Neural cell (in vitro differentiated cells): ENCODE measurements at regions not wholly inside any gene's neighbourhood (a gene's known extent, or its start where the extent isn't known, plus 50 kb on each side); places are given as distances from the start of the nearest gene placed in this dataset.

Experiments
- H2AFZ ChIP-seq: fragments of 200-600, 300-800 bp; sonication (generic), shearing (Covaris generic); 2 replicates; pipeline ENCODE4 v1.6.0; 2014; ENCODE audit warnings: low read depth, mild to moderate bottlenecking, antibody characterized with exemption, low read length, moderate library complexity
- H3F3A ChIP-seq: fragments of 200-600 bp; shearing (Covaris generic); 2 replicates; pipeline ENCODE4 v1.6.1; 2016; ENCODE audit warnings: mild to moderate bottlenecking, moderate library complexity, mixed read lengths, antibody characterized with exemption, low read length; ENCODE audit not compliant: insufficient read depth, poor library complexity, severe bottlenecking
- H3K27ac ChIP-seq: fragments of 200-600, 300-800 bp; sonication (generic), shearing (Covaris generic); 2 replicates; pipeline ENCODE4 v1.5.1; 2014; ENCODE audit warnings: mild to moderate bottlenecking, low read length, moderate library complexity
- H3K27me3 ChIP-seq: fragments of 300-800, 200-600 bp; sonication (generic), shearing (Covaris generic); 2 replicates; pipeline ENCODE4 v1.6.0; 2014; ENCODE audit warnings: mild to moderate bottlenecking, low read depth, low read length, moderate library complexity; ENCODE audit not compliant: insufficient read depth
- H3K36me3 ChIP-seq: fragments of 300-800, 200-600 bp; sonication (generic), shearing (Covaris generic); 2 replicates; pipeline ENCODE4 v1.5.1; 2014; ENCODE audit warnings: mild to moderate bottlenecking, antibody characterized with exemption, low read length, moderate library complexity; ENCODE audit not compliant: insufficient read depth
- H3K4me2 ChIP-seq: fragments of 300-800, 200-600 bp; sonication (generic), shearing (Covaris generic); 2 replicates; pipeline ENCODE4 v1.6.0; 2014; ENCODE audit warnings: mild to moderate bottlenecking, low read length
- H3K4me3 ChIP-seq: fragments of 300-800, 200-600 bp; sonication (generic), shearing (Covaris generic); 2 replicates; pipeline ENCODE4 v1.5.1; 2014; ENCODE audit warnings: mild to moderate bottlenecking, low read length, moderate library complexity
- H3K79me2 ChIP-seq: fragments of 200-600 bp; shearing (Covaris generic); replicated peaks from 2 replicates; pipeline ENCODE4 v1.6.0; 2014; ENCODE audit warnings: mild to moderate bottlenecking, low read length, moderate library complexity; ENCODE audit not compliant: insufficient read depth
- H3K9ac ChIP-seq: fragments of 300-800, 200-600 bp; sonication (generic), shearing (Covaris generic); 2 replicates; pipeline ENCODE4 v1.6.1; 2016; ENCODE audit warnings: mild to moderate bottlenecking, low read length, mixed read lengths
- H3K9me2 ChIP-seq: fragments of 200-600 bp; shearing (Covaris generic); 2 replicates; pipeline ENCODE4 v1.6.1; 2016; ENCODE audit warnings: mild to moderate bottlenecking, low read length, mixed read lengths; ENCODE audit not compliant: insufficient read depth
- H3K9me3 ChIP-seq: fragments of 200-600, 300-800 bp; sonication (generic), shearing (Covaris generic); 2 replicates; pipeline ENCODE4 v1.6.1; 2016; ENCODE audit warnings: mild to moderate bottlenecking, mixed run types, low read length, moderate library complexity, mixed read lengths
- H4K20me1 ChIP-seq: fragments of 200-600 bp; shearing (Covaris generic); 2 replicates; pipeline ENCODE4 v1.6.1; 2016; ENCODE audit warnings: mild to moderate bottlenecking, mixed run types; ENCODE audit not compliant: insufficient read depth
- CTCF ChIP-seq: fragments of 450-650 bp; IDR thresholded peaks from 2 replicates; pipeline ENCODE4 v1.5.1; 2014; ENCODE audit warnings: antibody characterized with exemption, mild to moderate bottlenecking, moderate library complexity; ENCODE audit not compliant: poor library complexity, severe bottlenecking
- EP300 ChIP-seq: fragments of 450-650 bp; conservative IDR thresholded peaks from 2 replicates; pipeline ENCODE4 v1.6.1; 2014; ENCODE audit warnings: antibody characterized with exemption, mild to moderate bottlenecking, moderate library complexity; ENCODE audit not compliant: poor library complexity, severe bottlenecking
- EZH2 ChIP-seq: fragments of 200-600, 300-800 bp; shearing (Covaris generic), sonication (generic); IDR thresholded peaks from 2 replicates; pipeline ENCODE4 v1.6.1; 2014; ENCODE audit warnings: antibody characterized with exemption, low read length, borderline replicate concordance, mild to moderate bottlenecking; ENCODE audit not compliant: insufficient read depth, poor library complexity, severe bottlenecking
- MXI1 ChIP-seq: fragments of 450-650 bp; conservative IDR thresholded peaks from 2 replicates; pipeline ENCODE4 v1.6.1; 2014; ENCODE audit warnings: antibody characterized with exemption, mild to moderate bottlenecking; ENCODE audit not compliant: poor library complexity, severe bottlenecking
- POLR2AphosphoS5 ChIP-seq: IDR thresholded peaks from 2 replicates; pipeline ENCODE4 v1.6.1; 2012
- RAD21 ChIP-seq: fragments of 450-650 bp; conservative IDR thresholded peaks from 2 replicates; pipeline ENCODE4 v1.6.1; 2014; ENCODE audit warnings: antibody characterized with exemption, mild to moderate bottlenecking, moderate library complexity
- REST ChIP-seq: IDR thresholded peaks from 2 replicates; pipeline ENCODE4 v1.6.1; 2012; ENCODE audit warnings: borderline replicate concordance
- SMC3 ChIP-seq: fragments of 450-650 bp; conservative IDR thresholded peaks from 2 replicates; pipeline ENCODE4 v1.6.1; 2014; ENCODE audit warnings: antibody characterized with exemption, mild to moderate bottlenecking, moderate library complexity; ENCODE audit not compliant: poor library complexity
- TAF1 ChIP-seq: IDR thresholded peaks from 2 replicates; pipeline ENCODE4 v1.6.1; 2012; ENCODE audit warnings: low read depth

- no peak overlapping the region for H3K9ac ChIP-seq
- no peaks in the 10 kb centered on the region for H3K36me3 ChIP-seq
- no peaks in the 10 kb centered on the region for H3K9me2 ChIP-seq
- no peak overlapping the region for H3K4me3 ChIP-seq
- H4K20me1 ChIP-seq = no peaks in the 10 kb centered on the region
- no peak overlapping the region for H3K27ac ChIP-seq
- H3K4me2 ChIP-seq = no peak overlapping the region
- H3K79me2 ChIP-seq = no peaks in the 10 kb centered on the region
- H3F3A ChIP-seq = no peaks in the 10 kb centered on the region
- H3K27me3 ChIP-seq = no peaks in the 10 kb centered on the region
- no peak for TF ChIP-seq CTCF
- no peak for TF ChIP-seq SMC3
- no peak for TF ChIP-seq TAF1
- TF ChIP-seq POLR2AphosphoS5 = no peak
- TF ChIP-seq REST = no peak
- TF ChIP-seq RAD21 = no peak
- no peak for TF ChIP-seq EZH2
- no peak for TF ChIP-seq MXI1
- no peak for TF ChIP-seq EP300
- no peak overlapping the region for H2AFZ ChIP-seq
- H3K9me3 ChIP-seq = no peaks in the 10 kb centered on the region
These were observed 334.8 kb downstream of the SATB1 start for GRCh38 chr3:18090377-18090776.

GRCh38 chr3:18087988-18088387, 337.2 kb downstream of the SATB1 start:
- Histone ChIP-seq H3F3A (no peaks in the 10 kb centered on the region), H2AFZ (no peak overlapping the region), H3K4me3 (no peak overlapping the region), H3K79me2 (no peaks in the 10 kb centered on the region), H3K9ac (no peak overlapping the region), H3K27ac (no peak overlapping the region), H3K27me3 (no peaks in the 10 kb centered on the region), H3K36me3 (no peaks in the 10 kb centered on the region), H4K20me1 (no peaks in the 10 kb centered on the region), H3K9me2 (no peaks in the 10 kb centered on the region), H3K4me2 (no peak overlapping the region), H3K9me3 (no peaks in the 10 kb centered on the region)
- no peak for TF ChIP-seq RAD21
- no peak for TF ChIP-seq CTCF
- TF ChIP-seq MXI1 = no peak
- TF ChIP-seq REST = no peak
- TF ChIP-seq EP300 = no peak
- TF ChIP-seq POLR2AphosphoS5 = no peak
- no peak for TF ChIP-seq EZH2
- TF ChIP-seq SMC3 = no peak
- TF ChIP-seq TAF1 = no peak
